ENCODE measurements at regions not wholly inside any gene's neighbourhood (a gene's known extent, or its start where the extent isn't known, plus 50 kb on each side); places are given as distances from the start of the nearest gene placed in this dataset.

GRCh38 chr5:61744690-61745619 lies 412.9 kb downstream of the ZSWIM6 start:
- no peak for FAIRE-seq

GRCh38 chr5:61746831-61747575 lies 414.9 kb downstream of the ZSWIM6 start:
- FAIRE-seq = no peak

DNA sequence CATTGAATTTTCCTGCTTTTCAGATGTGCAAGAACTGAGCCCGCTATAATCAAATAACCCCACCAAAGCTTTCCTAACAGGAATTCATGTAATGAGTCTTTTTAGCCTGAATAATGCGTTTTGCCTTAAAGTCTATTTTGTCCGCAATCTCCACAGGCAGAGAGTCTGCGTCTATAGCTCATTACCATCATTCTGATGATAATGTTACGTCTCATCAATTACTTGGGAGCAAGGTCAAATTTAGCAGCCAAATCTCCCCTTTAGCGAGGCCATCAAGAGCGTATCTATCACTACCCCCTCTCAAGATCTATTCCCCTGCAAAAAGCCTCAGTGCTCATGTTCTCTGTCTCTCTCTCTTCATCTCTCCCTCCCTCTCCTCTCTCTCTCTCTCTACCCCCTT lies 416.1 kb downstream of the ZSWIM6 start:
- FAIRE-seq = no peak

GRCh38 chr5:61748651-61749050 lies 416.6 kb downstream of the ZSWIM6 start:
- no peak for FAIRE-seq

- FAIRE-seq = no peak
Observed at GRCh38 chr5:61752588-61752987, 420.5 kb downstream of the ZSWIM6 start.

GRCh38 chr5:61754792-61755191 lies 422.7 kb downstream of the ZSWIM6 start:
- FAIRE-seq = no peak

- no peak for FAIRE-seq
Observed at GRCh38 chr5:61755726-61756222, 423.7 kb downstream of the ZSWIM6 start.

GRCh38 chr5:61758711-61759110 lies 426.7 kb downstream of the ZSWIM6 start:
- no peak for FAIRE-seq

- no peak for FAIRE-seq
Observed at GRCh38 chr5:61765471-61765870, 433.4 kb downstream of the ZSWIM6 start.

DNA sequence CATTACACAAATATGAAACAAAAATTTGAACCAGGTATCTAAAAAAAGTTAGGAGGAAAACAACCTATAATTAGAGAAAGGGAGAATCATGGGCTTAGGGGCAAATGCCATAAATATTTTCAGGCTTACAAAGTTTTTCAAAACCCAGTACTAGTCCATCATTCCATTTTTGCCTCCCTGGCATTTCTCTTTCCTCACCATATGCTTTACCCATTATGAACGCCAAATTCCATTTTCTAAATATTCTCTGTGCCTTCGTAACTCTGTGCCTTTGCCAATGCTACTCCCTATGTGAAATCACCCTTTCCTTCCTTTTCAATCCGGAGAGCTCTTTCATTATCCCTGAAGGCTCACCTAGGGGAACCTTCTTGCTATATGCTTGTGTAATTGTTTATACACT lies 434.1 kb downstream of the ZSWIM6 start:
- FAIRE-seq = no peak

DNA sequence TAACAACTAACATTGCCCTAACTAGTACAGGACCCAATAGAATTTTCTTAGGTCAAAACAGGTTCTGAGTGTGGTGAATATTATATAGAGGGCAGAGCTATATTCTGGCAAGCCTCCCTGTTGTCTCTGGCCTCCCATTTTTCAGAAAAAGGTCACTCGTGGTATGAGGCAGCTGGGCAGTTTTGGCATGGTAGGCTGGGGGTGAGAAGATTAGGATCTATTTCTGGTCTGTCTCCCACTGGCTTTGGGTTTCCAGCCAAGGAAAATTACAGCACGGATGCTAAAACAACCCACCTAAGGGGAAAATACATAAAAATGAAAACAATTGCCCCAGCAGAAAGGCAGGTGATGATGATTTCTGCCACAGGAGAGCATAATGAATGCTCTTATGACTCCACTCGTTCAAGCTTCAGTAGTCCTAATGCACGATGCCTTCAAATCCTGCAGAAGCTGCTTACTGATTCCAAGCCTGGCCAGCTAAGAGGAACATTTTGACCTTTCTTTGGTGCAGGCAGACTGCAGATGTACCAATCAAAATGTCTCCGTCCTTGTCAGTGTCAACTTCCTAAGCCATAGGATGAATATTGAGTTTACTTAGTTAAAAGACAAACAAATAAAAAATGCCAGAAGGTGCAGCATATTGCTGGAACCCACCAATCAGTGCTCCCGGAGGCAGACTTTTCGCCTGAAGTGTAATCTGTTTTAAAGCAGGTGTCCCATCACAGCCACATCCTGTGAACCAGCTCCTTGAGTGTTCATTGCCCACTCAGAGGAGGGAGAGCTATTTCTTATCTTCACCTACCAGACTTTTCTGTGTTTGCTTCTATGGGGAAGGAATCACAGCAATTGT lies 435.4 kb downstream of the ZSWIM6 start:
- FAIRE-seq = no peak

DNA sequence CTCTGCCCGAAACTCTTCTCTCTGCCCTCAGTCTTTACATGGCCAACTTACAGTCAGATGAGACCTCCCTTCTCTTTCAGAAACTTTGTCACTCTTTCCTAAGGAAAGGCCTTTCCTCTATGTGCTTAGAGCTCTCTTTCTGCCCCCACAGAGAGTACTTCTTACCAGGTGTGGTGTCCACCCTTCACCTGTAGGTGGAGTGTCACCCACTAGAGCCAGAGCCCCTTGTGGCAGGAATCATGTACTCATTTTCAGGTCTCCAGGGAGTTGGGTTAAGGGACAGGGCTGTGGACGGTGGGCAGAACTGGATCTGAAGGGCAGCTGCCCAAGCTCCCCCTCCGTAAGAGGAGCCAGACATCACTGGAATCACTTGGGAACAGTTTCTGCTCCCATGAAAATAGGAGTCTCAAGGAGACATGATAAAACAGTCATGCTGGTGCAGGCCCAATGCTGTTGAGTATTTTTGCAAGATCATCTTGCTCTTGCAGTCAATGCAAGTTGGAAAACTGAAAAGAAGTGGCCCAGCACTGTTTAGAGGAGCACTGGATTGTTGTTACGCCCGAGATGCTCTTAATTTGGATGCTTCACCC lies 436.7 kb downstream of the ZSWIM6 start:
- no peak for FAIRE-seq

GRCh38 chr5:61771062-61771461 lies 439.0 kb downstream of the ZSWIM6 start:
- no peak for FAIRE-seq

DNA sequence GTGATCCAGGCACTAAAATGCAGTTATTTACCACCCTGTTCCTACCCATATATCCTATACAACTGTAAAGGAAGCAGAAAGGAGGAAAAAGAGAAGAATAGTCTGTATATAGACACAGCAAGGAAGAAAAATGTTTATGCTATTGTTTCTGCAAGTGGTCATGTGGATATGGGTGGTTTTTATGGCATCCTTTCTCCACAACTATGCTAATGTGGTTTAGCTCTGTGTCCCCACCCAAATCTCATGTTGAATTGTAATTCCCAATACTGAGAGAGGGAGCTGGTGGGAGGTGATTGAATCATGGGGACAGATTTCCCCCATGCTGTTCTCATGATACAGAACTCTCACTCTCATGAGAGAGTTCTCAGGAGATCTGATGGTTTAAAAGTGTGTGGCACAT lies 439.8 kb downstream of the ZSWIM6 start:
- FAIRE-seq = no peak

DNA sequence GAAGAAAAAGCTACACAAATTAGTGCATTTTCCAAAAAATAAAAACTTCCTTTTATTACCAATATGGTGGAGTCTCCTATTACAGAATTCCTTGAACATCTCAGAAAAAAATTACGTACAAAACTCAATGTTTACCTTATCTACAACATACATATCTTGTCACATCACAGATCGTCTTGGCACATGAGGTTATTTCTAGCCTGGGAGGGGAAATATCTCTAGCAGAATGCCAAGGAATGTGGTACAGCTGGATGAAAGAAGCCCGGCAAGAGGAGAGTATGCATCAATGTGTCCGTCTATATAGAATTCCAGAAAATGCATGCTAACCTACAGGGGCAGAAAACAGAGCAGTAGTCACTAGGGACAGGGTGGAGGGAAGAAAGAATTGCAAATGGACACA lies 443.8 kb downstream of the ZSWIM6 start:
- FAIRE-seq = no peak

DNA sequence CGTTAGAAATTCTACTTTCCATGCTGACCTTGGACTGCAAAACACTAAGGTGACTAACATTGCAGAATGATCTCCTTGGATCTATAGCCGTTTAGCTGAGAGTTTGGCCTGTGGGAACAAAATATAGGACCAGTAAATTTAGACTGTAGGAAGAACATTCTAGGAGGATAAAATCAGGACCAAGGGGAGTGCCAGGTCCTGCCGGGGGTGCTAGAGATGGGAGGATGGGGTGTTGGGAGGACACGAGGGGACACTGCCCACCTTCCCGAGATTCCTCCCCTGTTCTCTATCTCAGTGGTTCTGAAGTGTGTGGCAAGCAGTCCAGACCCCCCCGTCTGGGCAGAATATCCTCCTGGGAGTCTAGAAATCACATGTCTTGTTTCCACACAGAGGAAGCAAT lies 445.2 kb downstream of the ZSWIM6 start:
- FAIRE-seq = no peak

GRCh38 chr5:61779743-61780142 lies 447.7 kb downstream of the ZSWIM6 start:
- FAIRE-seq = no peak

DNA sequence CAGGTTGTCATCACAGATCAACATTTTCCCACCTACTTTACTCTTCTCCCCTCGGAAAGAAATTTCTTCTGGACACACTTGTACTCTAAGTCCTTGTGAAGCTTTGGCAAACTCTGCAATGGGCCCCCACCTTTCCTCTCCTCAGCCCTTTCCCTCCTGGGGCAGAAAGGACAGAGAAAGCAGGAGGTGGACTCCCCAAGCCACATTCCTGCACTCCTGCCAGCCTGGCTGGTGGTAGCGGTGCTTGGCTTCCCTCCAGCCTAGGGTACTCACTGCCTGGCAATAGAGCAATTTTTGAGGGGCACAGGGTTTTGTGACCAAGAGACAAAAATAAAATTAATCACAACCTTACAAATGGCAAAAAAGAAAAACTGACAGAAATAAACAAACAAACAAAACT lies 451.4 kb downstream of the ZSWIM6 start:
- no peak for FAIRE-seq

DNA sequence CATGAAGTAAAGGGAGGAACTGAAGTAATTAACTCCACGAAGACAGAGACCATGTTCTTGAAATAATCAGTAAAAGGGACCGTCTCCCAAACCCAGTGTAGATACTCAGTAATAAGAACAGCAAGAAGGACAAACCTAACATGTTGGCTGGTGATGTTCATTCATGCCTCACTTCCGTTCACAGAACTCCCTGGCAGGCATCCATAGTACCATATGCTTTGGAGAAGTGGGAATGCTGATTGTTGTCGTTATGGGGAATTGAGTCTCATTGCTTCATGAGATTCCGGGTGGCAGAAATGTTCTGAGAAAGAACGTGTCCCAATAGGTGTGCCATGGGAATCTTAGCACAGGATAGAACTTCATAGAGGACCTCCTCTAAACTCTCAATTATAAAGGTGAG lies 452.3 kb downstream of the ZSWIM6 start:
- no peak for FAIRE-seq

- no peak for FAIRE-seq
Observed at GRCh38 chr5:61788548-61788947, 456.5 kb downstream of the ZSWIM6 start.

- FAIRE-seq = no peak
Observed at GRCh38 chr5:61790007-61790406, 457.9 kb downstream of the ZSWIM6 start.

- no peak for FAIRE-seq
Observed at GRCh38 chr5:61790678-61791077, 458.6 kb downstream of the ZSWIM6 start.

DNA sequence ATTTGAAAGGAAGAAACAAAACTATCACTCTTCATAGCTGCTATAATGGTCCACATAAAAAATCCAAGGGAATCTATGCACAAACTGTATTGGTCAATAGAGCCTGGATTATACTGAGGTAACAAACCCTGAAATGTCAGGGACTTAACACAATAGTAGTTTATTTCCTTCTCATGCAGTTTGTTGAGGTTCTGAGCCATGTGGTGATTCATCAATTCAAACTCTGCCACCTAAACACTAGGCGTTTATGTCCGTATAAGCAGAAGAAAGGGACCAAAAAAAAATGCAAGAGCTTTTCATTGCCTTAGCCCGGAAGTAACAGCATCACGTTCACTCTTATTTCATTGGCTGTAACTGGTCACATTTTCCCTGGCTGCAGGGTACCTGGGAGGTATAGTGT lies 464.7 kb downstream of the ZSWIM6 start:
- FAIRE-seq = no peak

Measured in G401.6 (cell line).